ENCODE measurements at regions not wholly inside any gene's neighbourhood (a gene's known extent, or its start where the extent isn't known, plus 50 kb on each side); places are given as distances from the start of the nearest gene placed in this dataset.

DNA sequence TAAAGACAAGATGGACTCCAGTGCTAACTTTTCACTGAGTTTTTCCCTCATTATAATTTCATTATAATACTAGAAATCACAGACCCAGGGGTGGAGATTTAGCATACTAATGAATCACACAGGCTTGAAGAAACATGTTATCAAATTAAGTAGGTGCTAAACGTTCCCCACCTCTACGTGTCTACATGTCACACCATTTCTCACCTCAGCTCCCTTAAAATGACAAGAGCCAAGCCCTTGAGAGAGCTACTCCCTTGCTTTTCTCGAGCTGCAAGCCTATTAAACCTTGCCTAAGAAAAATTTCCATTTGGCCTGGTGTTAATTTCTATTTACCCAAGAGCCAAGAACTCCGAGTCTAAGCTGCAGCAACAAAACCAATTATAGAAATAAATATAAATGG is 396.3 kb upstream of the NEGR1 start:
- no peaks in the 10 kb centered on the region for H3K79me2 ChIP-seq (replicated peaks; ENCODE audit: insufficient read depth, low read length)
- no peaks in the 10 kb centered on the region for H3K27me3 ChIP-seq (ENCODE audit: insufficient read depth, low read depth, low read length)
- no peaks in the 10 kb centered on the region for H3K9me2 ChIP-seq (ENCODE audit: insufficient read depth, low read length)
- H3K9me3 ChIP-seq (ENCODE audit: low read length): no peaks in the 10 kb centered on the region
- no peak overlapping the region for H3K4me2 ChIP-seq (ENCODE audit: low read length)
- no peaks in the 10 kb centered on the region for H3K36me3 ChIP-seq (ENCODE audit: insufficient read depth, low read length)
- H4K20me1 ChIP-seq (ENCODE audit: insufficient read depth): no peaks in the 10 kb centered on the region
- H2AFZ ChIP-seq (ENCODE audit: low read depth, low read length): no peak overlapping the region
- no peak overlapping the region for H3K9ac ChIP-seq (ENCODE audit: low read length)
- no peak for TF ChIP-seq EP300 (conservative IDR thresholded peaks at IDR 0.05; ENCODE audit: poor library complexity, severe bottlenecking)
- TF ChIP-seq, protein P1, sequence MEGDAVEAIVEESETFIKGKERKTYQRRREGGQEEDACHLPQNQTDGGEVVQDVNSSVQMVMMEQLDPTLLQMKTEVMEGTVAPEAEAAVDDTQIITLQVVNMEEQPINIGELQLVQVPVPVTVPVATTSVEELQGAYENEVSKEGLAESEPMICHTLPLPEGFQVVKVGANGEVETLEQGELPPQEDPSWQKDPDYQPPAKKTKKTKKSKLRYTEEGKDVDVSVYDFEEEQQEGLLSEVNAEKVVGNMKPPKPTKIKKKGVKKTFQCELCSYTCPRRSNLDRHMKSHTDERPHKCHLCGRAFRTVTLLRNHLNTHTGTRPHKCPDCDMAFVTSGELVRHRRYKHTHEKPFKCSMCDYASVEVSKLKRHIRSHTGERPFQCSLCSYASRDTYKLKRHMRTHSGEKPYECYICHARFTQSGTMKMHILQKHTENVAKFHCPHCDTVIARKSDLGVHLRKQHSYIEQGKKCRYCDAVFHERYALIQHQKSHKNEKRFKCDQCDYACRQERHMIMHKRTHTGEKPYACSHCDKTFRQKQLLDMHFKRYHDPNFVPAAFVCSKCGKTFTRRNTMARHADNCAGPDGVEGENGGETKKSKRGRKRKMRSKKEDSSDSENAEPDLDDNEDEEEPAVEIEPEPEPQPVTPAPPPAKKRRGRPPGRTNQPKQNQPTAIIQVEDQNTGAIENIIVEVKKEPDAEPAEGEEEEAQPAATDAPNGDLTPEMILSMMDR (IDR thresholded peaks at IDR 0.05; ENCODE audit: poor library complexity, severe bottlenecking): no peak
- no peak for TF ChIP-seq SMC3 (conservative IDR thresholded peaks at IDR 0.05; ENCODE audit: poor library complexity)
- no peak for TF ChIP-seq RAD21 (conservative IDR thresholded peaks at IDR 0.05)
- no peak for TF ChIP-seq MXI1 (conservative IDR thresholded peaks at IDR 0.05; ENCODE audit: poor library complexity, severe bottlenecking)
- TF ChIP-seq, protein P2, sequence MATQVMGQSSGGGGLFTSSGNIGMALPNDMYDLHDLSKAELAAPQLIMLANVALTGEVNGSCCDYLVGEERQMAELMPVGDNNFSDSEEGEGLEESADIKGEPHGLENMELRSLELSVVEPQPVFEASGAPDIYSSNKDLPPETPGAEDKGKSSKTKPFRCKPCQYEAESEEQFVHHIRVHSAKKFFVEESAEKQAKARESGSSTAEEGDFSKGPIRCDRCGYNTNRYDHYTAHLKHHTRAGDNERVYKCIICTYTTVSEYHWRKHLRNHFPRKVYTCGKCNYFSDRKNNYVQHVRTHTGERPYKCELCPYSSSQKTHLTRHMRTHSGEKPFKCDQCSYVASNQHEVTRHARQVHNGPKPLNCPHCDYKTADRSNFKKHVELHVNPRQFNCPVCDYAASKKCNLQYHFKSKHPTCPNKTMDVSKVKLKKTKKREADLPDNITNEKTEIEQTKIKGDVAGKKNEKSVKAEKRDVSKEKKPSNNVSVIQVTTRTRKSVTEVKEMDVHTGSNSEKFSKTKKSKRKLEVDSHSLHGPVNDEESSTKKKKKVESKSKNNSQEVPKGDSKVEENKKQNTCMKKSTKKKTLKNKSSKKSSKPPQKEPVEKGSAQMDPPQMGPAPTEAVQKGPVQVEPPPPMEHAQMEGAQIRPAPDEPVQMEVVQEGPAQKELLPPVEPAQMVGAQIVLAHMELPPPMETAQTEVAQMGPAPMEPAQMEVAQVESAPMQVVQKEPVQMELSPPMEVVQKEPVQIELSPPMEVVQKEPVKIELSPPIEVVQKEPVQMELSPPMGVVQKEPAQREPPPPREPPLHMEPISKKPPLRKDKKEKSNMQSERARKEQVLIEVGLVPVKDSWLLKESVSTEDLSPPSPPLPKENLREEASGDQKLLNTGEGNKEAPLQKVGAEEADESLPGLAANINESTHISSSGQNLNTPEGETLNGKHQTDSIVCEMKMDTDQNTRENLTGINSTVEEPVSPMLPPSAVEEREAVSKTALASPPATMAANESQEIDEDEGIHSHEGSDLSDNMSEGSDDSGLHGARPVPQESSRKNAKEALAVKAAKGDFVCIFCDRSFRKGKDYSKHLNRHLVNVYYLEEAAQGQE (IDR thresholded peaks at IDR 0.05; ENCODE audit: borderline replicate concordance): no peak
- no peak for TF ChIP-seq TAF1 (IDR thresholded peaks at IDR 0.05; ENCODE audit: low read depth)
- no peak for TF ChIP-seq EZH2 (IDR thresholded peaks at IDR 0.05; ENCODE audit: borderline replicate concordance, insufficient read depth, low read length, poor library complexity, severe bottlenecking)
- TF ChIP-seq POLR2AphosphoS5 (IDR thresholded peaks at IDR 0.05): no peak
- no peaks in the 10 kb centered on the region for H3F3A ChIP-seq (ENCODE audit: insufficient read depth, low read length, poor library complexity, severe bottlenecking)
- H3K27ac ChIP-seq (ENCODE audit: low read length): no peak overlapping the region
- no peak overlapping the region for H3K4me3 ChIP-seq (ENCODE audit: low read length)

DNA sequence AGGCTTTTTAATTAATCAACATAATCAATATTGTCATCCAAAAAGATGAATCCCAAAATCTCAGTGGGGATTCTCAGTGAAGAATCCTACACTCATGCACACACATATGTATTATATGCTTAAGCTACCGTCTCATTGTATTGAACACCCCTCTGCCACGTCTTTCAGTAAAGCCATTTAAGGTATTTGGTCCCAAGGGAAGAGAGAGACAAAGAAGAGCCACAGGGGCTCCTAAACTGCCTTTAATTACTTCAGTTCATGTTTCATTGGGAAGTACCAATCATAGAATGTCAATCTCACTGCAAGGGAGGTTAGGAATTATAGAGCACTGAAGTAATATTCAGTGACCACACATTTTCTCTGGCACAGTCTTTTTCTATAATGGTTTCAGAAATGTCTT is 388.6 kb upstream of the NEGR1 start:
- Histone ChIP-seq H3F3A (ENCODE audit: insufficient read depth, low read length, poor library complexity, severe bottlenecking) (no peaks in the 10 kb centered on the region), H4K20me1 (ENCODE audit: insufficient read depth) (no peaks in the 10 kb centered on the region), H3K27me3 (ENCODE audit: insufficient read depth, low read depth, low read length) (no peaks in the 10 kb centered on the region), H3K9me3 (ENCODE audit: low read length) (no peaks in the 10 kb centered on the region), H3K4me3 (ENCODE audit: low read length) (no peak overlapping the region), H3K9me2 (ENCODE audit: insufficient read depth, low read length) (no peaks in the 10 kb centered on the region), H3K27ac (ENCODE audit: low read length) (no peak overlapping the region), H3K9ac (ENCODE audit: low read length) (no peak overlapping the region), H2AFZ (ENCODE audit: low read depth, low read length) (no peak overlapping the region), H3K4me2 (ENCODE audit: low read length) (no peak overlapping the region), H3K36me3 (ENCODE audit: insufficient read depth, low read length) (no peaks in the 10 kb centered on the region), H3K79me2 (replicated peaks; ENCODE audit: insufficient read depth, low read length) (no peaks in the 10 kb centered on the region)
- TF ChIP-seq EP300 (conservative IDR thresholded peaks at IDR 0.05; ENCODE audit: poor library complexity, severe bottlenecking) (no peak), SMC3 (conservative IDR thresholded peaks at IDR 0.05; ENCODE audit: poor library complexity) (no peak)

DNA sequence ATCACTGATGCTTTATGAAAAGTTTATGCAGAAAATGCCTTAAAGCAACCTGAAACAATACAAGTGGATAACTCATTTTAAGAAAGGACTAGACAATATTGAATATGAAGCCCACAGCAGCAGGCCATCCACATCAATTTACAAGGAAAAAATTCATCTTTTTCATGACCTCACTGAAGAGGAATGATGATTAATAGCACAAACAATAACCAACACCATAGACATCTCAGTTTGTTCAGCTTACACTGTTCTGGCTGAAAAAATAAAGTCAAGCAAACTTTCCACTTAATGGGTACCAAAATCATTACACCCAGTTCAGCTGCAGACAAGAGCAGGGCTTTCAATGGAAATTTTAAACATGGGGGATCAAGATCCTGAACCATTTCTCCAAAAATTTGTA is 380.6 kb upstream of the NEGR1 start:
- H3K79me2 ChIP-seq (replicated peaks; ENCODE audit: insufficient read depth, low read length): no peaks in the 10 kb centered on the region
- no peak overlapping the region for H3K4me2 ChIP-seq (ENCODE audit: low read length)
- H3K4me3 ChIP-seq (ENCODE audit: low read length): no peak overlapping the region
- no peaks in the 10 kb centered on the region for H3K36me3 ChIP-seq (ENCODE audit: insufficient read depth, low read length)
- H3F3A ChIP-seq (ENCODE audit: insufficient read depth, low read length, poor library complexity, severe bottlenecking): no peaks in the 10 kb centered on the region
- TF ChIP-seq POLR2AphosphoS5 (IDR thresholded peaks at IDR 0.05) (no peak), RAD21 (conservative IDR thresholded peaks at IDR 0.05) (no peak), EZH2 (IDR thresholded peaks at IDR 0.05; ENCODE audit: borderline replicate concordance, insufficient read depth, low read length, poor library complexity, severe bottlenecking) (no peak), SMC3 (conservative IDR thresholded peaks at IDR 0.05; ENCODE audit: poor library complexity) (no peak), EP300 (conservative IDR thresholded peaks at IDR 0.05; ENCODE audit: poor library complexity, severe bottlenecking) (no peak), MXI1 (conservative IDR thresholded peaks at IDR 0.05; ENCODE audit: poor library complexity, severe bottlenecking) (no peak), TAF1 (IDR thresholded peaks at IDR 0.05; ENCODE audit: low read depth) (no peak)
- TF ChIP-seq, protein P2 (IDR thresholded peaks at IDR 0.05; ENCODE audit: borderline replicate concordance): no peak
- TF ChIP-seq, protein P1 (IDR thresholded peaks at IDR 0.05; ENCODE audit: poor library complexity, severe bottlenecking): no peak
- H3K27ac ChIP-seq (ENCODE audit: low read length): no peak overlapping the region
- no peak overlapping the region for H2AFZ ChIP-seq (ENCODE audit: low read depth, low read length)
- no peaks in the 10 kb centered on the region for H4K20me1 ChIP-seq (ENCODE audit: insufficient read depth)
- H3K9ac ChIP-seq (ENCODE audit: low read length): no peak overlapping the region
- no peaks in the 10 kb centered on the region for H3K9me2 ChIP-seq (ENCODE audit: insufficient read depth, low read length)
- no peaks in the 10 kb centered on the region for H3K9me3 ChIP-seq (ENCODE audit: low read length)
- H3K27me3 ChIP-seq (ENCODE audit: insufficient read depth, low read depth, low read length): no peaks in the 10 kb centered on the region
